22Rv1 (cell line): ENCODE measurements at regions not wholly inside any gene's neighbourhood (a gene's known extent, or its start where the extent isn't known, plus 50 kb on each side); places are given as distances from the start of the nearest gene placed in this dataset.

Experiments used
- CTCF ChIP-seq: fragments of 450-650 bp; IDR thresholded peaks from 2 replicates; pipeline ENCODE4 v1.5.1; 2017; ENCODE audit warnings: mild to moderate bottlenecking
- ZFX ChIP-seq: fragments of 450-650 bp; IDR thresholded peaks from 2 replicates; pipeline ENCODE4 v1.6.1; 2017; ENCODE audit warnings: antibody characterized with exemption, borderline replicate concordance

- TF ChIP-seq CTCF (no peak), ZFX (no peak)
These were observed 260.2 kb downstream of the RERGL start for GRCh38 chr12:17829813-17830212.
